Ovary (tissue), 7 donors: ENCODE measurements at regions not wholly inside any gene's neighbourhood (a gene's known extent, or its start where the extent isn't known, plus 50 kb on each side); places are given as distances from the start of the nearest gene placed in this dataset.
"Not testable (repeated sequence)": the region's sequence is repeated elsewhere in the genome, so short reads cannot be mapped to it uniquely, and the experiment has no call there.

ENCODE experiments used
- DNase-seq, 5 donors: peaks; one replicate each; pipeline ENCODE4 v3.0.0-alpha.2; 2019 to 2020
- H3K27ac ChIP-seq, 2 donors: fragments of 200-600 bp; one replicate each; pipeline versions ENCODE4 v1.5.1 to v1.8.0; 2019 to 2022
- H3K27me3 ChIP-seq: fragments of 200-600 bp; one replicate; pipeline ENCODE4 v1.8.0; 2022
- H3K36me3 ChIP-seq: fragments of 200-600 bp; sonication (generic); one replicate; pipeline ENCODE4 v1.5.1; 2019
- H3K4me1 ChIP-seq: one replicate; pipeline ENCODE4 v1.8.1; 2013; ENCODE audit warnings: mild to moderate bottlenecking, moderate library complexity; ENCODE audit not compliant: insufficient read depth
- H3K4me3 ChIP-seq: fragments of 200-600 bp; sonication (generic); one replicate; pipeline ENCODE4 v1.5.1; 2017
- H3K9me3 ChIP-seq, 2 donors: fragments of 200-600 bp in 1 of 2; sonication (generic) in 1 of 2; one replicate each; pipeline versions ENCODE4 v1.5.1 to v1.8.1; 2013 to 2019; ENCODE audit warnings: mild to moderate bottlenecking in 1 of 2, moderate library complexity in 1 of 2
- EP300 ChIP-seq: sonication (generic); formaldehyde crosslinking; IDR thresholded peaks from one replicate; pipeline ENCODE4 v1.6.1; 2017; ENCODE audit warnings: antibody characterized with exemption
- POLR2A ChIP-seq: fragments of 450-650 bp; IDR thresholded peaks from one replicate; pipeline ENCODE4 v1.6.1; 2017; ENCODE audit warnings: antibody characterized with exemption, mild to moderate bottlenecking, moderate library complexity
- WGBS, 3 donors: extraction: QIAGEN DNeasy Blood & Tissue Kit in 1 of 3; methylation state at CpG; one replicate each; pipeline versions ENCODE4 v1.1.5 to v1.1.7; 2013 to 2017; 5-methylcytosine and 5-hydroxymethylcytosine counted together
- intact Hi-C, 4 donors: fragments of 100-400 bp; cut with DNase I; formaldehyde crosslinking; loops; one replicate each; pipeline versions ENCODE4 v1.11.0 to v1.15.1; 2022 to 2023
- TF ChIP-seq, protein P1 (sequence below), 3 donors: fragments of 450-650 bp in 2 of 3; fragments of 200-600 bp in 1 of 3; IDR thresholded peaks; one replicate each; pipeline versions ENCODE4 v1.5.1 to v1.8.0; 2016 to 2022; ENCODE audit warnings: antibody characterized with exemption in 3 of 3, mild to moderate bottlenecking in 1 of 3
- donor health status: DM: no; HTN: no; CAD: no; lungs with moderate emphysema.
- donor health status: DM: no; HTN: no; CAD: no.
- donor health status: Bipolar disorder and iron deficiency.
- donor health status: DM: no; HTN: no; CAD: no.
- donor health status: DM: yes; HTN: yes; CAD: no.

DNA sequence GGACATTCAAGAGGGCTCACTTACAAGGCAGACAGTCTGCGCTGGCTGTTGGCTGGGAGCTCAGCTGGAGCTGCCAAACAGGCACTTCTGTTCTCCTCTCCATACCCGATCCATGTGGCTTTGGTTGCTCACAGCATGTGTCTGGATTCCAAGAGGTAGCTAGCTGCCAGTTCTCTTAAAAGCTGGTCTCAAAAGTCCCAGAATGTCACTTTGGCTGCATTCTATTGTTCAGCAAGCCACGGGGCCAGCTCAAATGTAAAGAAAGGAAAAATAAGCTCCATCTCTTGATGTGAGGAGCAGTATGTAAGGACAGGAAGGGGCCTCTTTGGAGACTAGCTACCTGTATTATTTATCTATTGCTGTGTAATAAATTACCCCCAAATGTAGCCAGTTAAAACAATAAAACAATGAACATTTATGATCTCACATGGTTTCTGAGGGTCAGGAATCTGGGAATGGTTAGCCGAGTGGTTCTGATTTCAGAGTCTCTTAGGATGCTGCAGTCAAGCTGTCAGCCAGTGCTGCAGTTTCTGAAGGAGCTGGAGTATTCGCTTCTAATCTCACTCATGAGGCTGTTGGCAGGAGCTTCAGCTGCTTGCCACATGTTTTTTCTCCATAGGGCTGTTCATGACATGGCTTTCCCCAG is 112.7 kb upstream of the CLINT1 start:
- DNase-seq: no peak
- TF ChIP-seq EP300 (no peak), POLR2A (no peak)
- TF ChIP-seq, protein P1, sequence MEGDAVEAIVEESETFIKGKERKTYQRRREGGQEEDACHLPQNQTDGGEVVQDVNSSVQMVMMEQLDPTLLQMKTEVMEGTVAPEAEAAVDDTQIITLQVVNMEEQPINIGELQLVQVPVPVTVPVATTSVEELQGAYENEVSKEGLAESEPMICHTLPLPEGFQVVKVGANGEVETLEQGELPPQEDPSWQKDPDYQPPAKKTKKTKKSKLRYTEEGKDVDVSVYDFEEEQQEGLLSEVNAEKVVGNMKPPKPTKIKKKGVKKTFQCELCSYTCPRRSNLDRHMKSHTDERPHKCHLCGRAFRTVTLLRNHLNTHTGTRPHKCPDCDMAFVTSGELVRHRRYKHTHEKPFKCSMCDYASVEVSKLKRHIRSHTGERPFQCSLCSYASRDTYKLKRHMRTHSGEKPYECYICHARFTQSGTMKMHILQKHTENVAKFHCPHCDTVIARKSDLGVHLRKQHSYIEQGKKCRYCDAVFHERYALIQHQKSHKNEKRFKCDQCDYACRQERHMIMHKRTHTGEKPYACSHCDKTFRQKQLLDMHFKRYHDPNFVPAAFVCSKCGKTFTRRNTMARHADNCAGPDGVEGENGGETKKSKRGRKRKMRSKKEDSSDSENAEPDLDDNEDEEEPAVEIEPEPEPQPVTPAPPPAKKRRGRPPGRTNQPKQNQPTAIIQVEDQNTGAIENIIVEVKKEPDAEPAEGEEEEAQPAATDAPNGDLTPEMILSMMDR (IDR thresholded peaks at IDR 0.05): no peak
- Histone ChIP-seq H3K4me1 (no peaks in the 10 kb centered on the region), H3K27ac (no peak overlapping the region), H3K36me3 (no peaks in the 10 kb centered on the region), H3K9me3 (no peaks in the 10 kb centered on the region), H3K27me3 (no peaks in the 10 kb centered on the region), H3K4me3 (no peak overlapping the region)
- intact Hi-C loops: no loop called here
- 40 to 44% (median 43%) methylated on average over 5 of the region's 5 CpGs for WGBS, 3 donors

DNA sequence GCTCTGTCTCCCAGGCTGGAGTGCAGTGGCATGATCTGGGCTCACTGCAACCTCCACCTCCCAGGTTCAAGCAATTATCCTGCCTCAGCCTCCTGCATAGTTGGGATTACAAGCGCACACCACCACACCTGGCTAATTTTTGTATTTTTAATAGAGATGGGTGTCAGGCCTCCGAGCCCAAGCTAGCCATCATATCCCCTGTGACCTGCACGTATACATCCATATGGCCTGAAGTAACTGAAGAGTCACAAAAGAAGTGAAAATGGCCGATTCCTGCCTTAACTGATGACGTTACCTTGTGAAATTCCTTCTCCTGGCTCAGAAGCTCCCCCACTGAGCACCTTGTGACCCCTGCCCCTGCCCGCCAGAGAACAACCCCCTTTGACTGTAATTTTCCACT is 109.6 kb upstream of the CLINT1 start:
- DNase-seq, intact Hi-C loops, H3K4me1 ChIP-seq, H3K4me3 ChIP-seq, H3K36me3 ChIP-seq, H3K27ac ChIP-seq, H3K9me3 ChIP-seq, H3K27me3 ChIP-seq: not testable (repeated sequence)
- 71 to 92% (median 91%) methylated on average over 6 of the region's 6 CpGs for WGBS, 3 donors

- H3K4me1 ChIP-seq: no peaks in the 10 kb centered on the region
- TF ChIP-seq, protein P1 (IDR thresholded peaks at IDR 0.05): no peak
- TF ChIP-seq POLR2A (no peak), EP300 (no peak)
- no peaks in the 10 kb centered on the region for H3K9me3 ChIP-seq
- whole genome bisulfite sequencing, 3 donors: 76 to 83% (median 78%) methylated on average over 9 of the region's 9 CpGs
- no peaks in the 10 kb centered on the region for H3K36me3 ChIP-seq
- H3K27me3 ChIP-seq: no peaks in the 10 kb centered on the region
- intact Hi-C loops: no loop called here
- no peak overlapping the region for H3K27ac ChIP-seq
- no peak for DNase-seq
- H3K4me3 ChIP-seq: no peak overlapping the region
Observed at GRCh38 chr5:157965989-157966388, 107.0 kb upstream of the CLINT1 start.

DNA sequence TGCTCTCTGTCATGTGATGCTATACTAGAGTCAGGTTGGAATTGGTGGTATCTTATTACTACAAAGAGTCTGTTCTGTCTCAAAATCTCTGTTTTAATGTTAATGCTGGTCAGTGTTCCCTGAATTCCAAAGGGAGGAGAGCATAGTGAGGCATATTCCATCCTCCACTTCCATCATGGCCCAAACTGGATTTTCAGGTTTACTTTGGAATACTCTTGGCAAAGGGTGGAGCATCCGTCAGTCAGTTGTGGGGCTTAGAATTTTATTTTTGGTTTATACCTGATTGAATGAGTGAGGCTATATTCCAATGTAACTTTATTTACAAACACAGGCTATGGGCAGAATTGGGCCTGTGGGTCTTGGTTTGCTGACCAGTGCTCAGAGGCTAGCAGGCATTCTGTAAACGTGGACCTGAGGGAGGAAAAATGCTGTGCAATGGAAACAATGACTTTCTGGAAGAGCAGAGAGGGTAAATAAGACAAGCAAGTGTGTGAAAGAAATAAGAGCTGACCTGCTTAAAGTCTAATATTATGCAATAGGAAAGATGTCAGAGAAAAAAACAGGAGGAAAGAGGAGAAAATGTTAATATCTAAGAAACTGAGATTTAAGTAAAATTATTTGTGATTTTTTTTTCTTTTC is 106.2 kb upstream of the CLINT1 start:
- DNase-seq: no peak
- intact Hi-C loops: no loop called here
- H3K36me3 ChIP-seq: no peaks in the 10 kb centered on the region
- no peaks in the 10 kb centered on the region for H3K4me1 ChIP-seq
- no peak overlapping the region for H3K4me3 ChIP-seq
- 52 to 54% (median 54%) methylated on average over 2 of the region's 2 CpGs for WGBS, 3 donors
- H3K27me3 ChIP-seq: no peaks in the 10 kb centered on the region
- no peak for TF ChIP-seq EP300
- no peak for TF ChIP-seq POLR2A
- TF ChIP-seq, protein P1 (IDR thresholded peaks at IDR 0.05): no peak
- no peaks in the 10 kb centered on the region for H3K9me3 ChIP-seq
- H3K27ac ChIP-seq: no peak overlapping the region

- Histone ChIP-seq H3K27me3 (no peaks in the 10 kb centered on the region), H3K4me1 (no peaks in the 10 kb centered on the region), H3K27ac (no peak overlapping the region), H3K36me3 (no peaks in the 10 kb centered on the region), H3K4me3 (no peak overlapping the region), H3K9me3 (no peaks in the 10 kb centered on the region)
- no peak for DNase-seq
- intact Hi-C loops: no loop called here
- 78 to 82% (median 81%) methylated on average over 4 of the region's 4 CpGs for WGBS, 3 donors
- TF ChIP-seq EP300: no peak
- no peak for TF ChIP-seq POLR2A
- TF ChIP-seq, protein P1 (IDR thresholded peaks at IDR 0.05): no peak
Observed at GRCh38 chr5:157963761-157964160, 104.8 kb upstream of the CLINT1 start.
